22Rv1 (cell line): ENCODE measurements at regions not wholly inside any gene's neighbourhood (a gene's known extent, or its start where the extent isn't known, plus 50 kb on each side); places are given as distances from the start of the nearest gene placed in this dataset.

Experiments used
- CTCF ChIP-seq: fragments of 450-650 bp; IDR thresholded peaks from 2 replicates; pipeline ENCODE4 v1.5.1; 2017; ENCODE audit warnings: mild to moderate bottlenecking
- ZFX ChIP-seq: fragments of 450-650 bp; IDR thresholded peaks from 2 replicates; pipeline ENCODE4 v1.6.1; 2017; ENCODE audit warnings: antibody characterized with exemption, borderline replicate concordance

- no peak for TF ChIP-seq CTCF
- TF ChIP-seq ZFX: no peak
Observed at GRCh38 chr3:137410028-137410427, 354.1 kb upstream of the SOX14 start.
